ENCODE measurements at regions not wholly inside any gene's neighbourhood (a gene's known extent, or its start where the extent isn't known, plus 50 kb on each side); places are given as distances from the start of the nearest gene placed in this dataset.

GRCh38 chr2:52386433-52387030 is 1354.6 kb upstream of the NRXN1 start:
- Histone ChIP-seq H3K9ac (ENCODE audit: extremely low read depth, low read length, poor library complexity, severe bottlenecking) (no peak overlapping the region), H3K36me3 (ENCODE audit: control insufficient read depth, insufficient read depth, low read length) (no peaks in the 10 kb centered on the region), H3K9me3 (ENCODE audit: control insufficient read depth, low read length) (no peaks in the 10 kb centered on the region), H3K4me1 (ENCODE audit: control insufficient read depth, insufficient read depth, low read length) (no peaks in the 10 kb centered on the region), H3K27me3 (ENCODE audit: control insufficient read depth, insufficient read depth, low read length, poor library complexity, severe bottlenecking) (no peaks in the 10 kb centered on the region), H3K4me3 (ENCODE audit: low read length) (no peak overlapping the region), H3K27ac (ENCODE audit: low read depth, low read length) (no peak overlapping the region)
- no peak for TF ChIP-seq CTCF (conservative IDR thresholded peaks at IDR 0.05)
- H3K27me3 Mint-ChIP-seq (ENCODE audit: insufficient read depth): no peaks in the 10 kb centered on the region
- peaks cover 6% of the 10 kb centered on the region for H3K4me1 Mint-ChIP-seq
- no peak overlapping the region for H3K27ac Mint-ChIP-seq
- no peak overlapping the region for H3K4me3 Mint-ChIP-seq
- 88 to 91% methylated on average over 1 of the region's 1 CpG for WGBS, 2 experiments (ENCODE audit: insufficient coverage in 1 of 2, insufficient read length in 1 of 2)
- peaks cover 2% of the 10 kb centered on the region for H3K36me3 Mint-ChIP-seq (ENCODE audit: low read depth)
- no peaks in the 10 kb centered on the region for H3K9me3 Mint-ChIP-seq
- DNase-seq: no peak

- H3K27me3 Mint-ChIP-seq (ENCODE audit: insufficient read depth): no peaks in the 10 kb centered on the region
- Histone ChIP-seq H3K36me3 (ENCODE audit: control insufficient read depth, insufficient read depth, low read length) (no peaks in the 10 kb centered on the region), H3K4me3 (ENCODE audit: low read length) (no peak overlapping the region), H3K27ac (ENCODE audit: low read depth, low read length) (no peak overlapping the region), H3K4me1 (ENCODE audit: control insufficient read depth, insufficient read depth, low read length) (no peaks in the 10 kb centered on the region), H3K27me3 (ENCODE audit: control insufficient read depth, insufficient read depth, low read length, poor library complexity, severe bottlenecking) (no peaks in the 10 kb centered on the region), H3K9ac (ENCODE audit: extremely low read depth, low read length, poor library complexity, severe bottlenecking) (no peak overlapping the region), H3K9me3 (ENCODE audit: control insufficient read depth, low read length) (no peaks in the 10 kb centered on the region)
- no peak for DNase-seq
- peaks cover 6% of the 10 kb centered on the region for H3K4me1 Mint-ChIP-seq
- H3K4me3 Mint-ChIP-seq: no peak overlapping the region
- no peaks in the 10 kb centered on the region for H3K9me3 Mint-ChIP-seq
- 90 to 93% methylated on average over 2 of the region's 2 CpGs for WGBS, 2 experiments (ENCODE audit: insufficient coverage in 1 of 2, insufficient read length in 1 of 2)
- H3K36me3 Mint-ChIP-seq (ENCODE audit: low read depth): peaks cover 2% of the 10 kb centered on the region
- H3K27ac Mint-ChIP-seq: no peak overlapping the region
- TF ChIP-seq CTCF (conservative IDR thresholded peaks at IDR 0.05): no peak
Measured at GRCh38 chr2:52383541-52383940, 1351.6 kb upstream of the NRXN1 start.

- H3K4me1 ChIP-seq (ENCODE audit: control insufficient read depth, insufficient read depth, low read length): no peaks in the 10 kb centered on the region
- H3K27ac ChIP-seq (ENCODE audit: low read depth, low read length): no peak overlapping the region
- H3K27me3 ChIP-seq (ENCODE audit: control insufficient read depth, insufficient read depth, low read length, poor library complexity, severe bottlenecking): no peaks in the 10 kb centered on the region
- H3K4me3 ChIP-seq (ENCODE audit: low read length): no peak overlapping the region
- no peak overlapping the region for H3K9ac ChIP-seq (ENCODE audit: extremely low read depth, low read length, poor library complexity, severe bottlenecking)
- Mint-ChIP-seq H3K27me3 (ENCODE audit: insufficient read depth) (no peaks in the 10 kb centered on the region), H3K4me3 (no peak overlapping the region), H3K36me3 (ENCODE audit: low read depth) (peaks cover 13% of the 10 kb centered on the region), H3K27ac (no peak overlapping the region), H3K9me3 (peaks cover 2% of the 10 kb centered on the region), H3K4me1 (no peaks in the 10 kb centered on the region)
- no peak for DNase-seq
- H3K36me3 ChIP-seq (ENCODE audit: control insufficient read depth, insufficient read depth, low read length): peaks cover under 1% of the 10 kb centered on the region
- H3K9me3 ChIP-seq (ENCODE audit: control insufficient read depth, low read length): peaks cover under 1% of the 10 kb centered on the region
- TF ChIP-seq CTCF (conservative IDR thresholded peaks at IDR 0.05): no peak
- WGBS, 2 experiments (ENCODE audit: insufficient coverage in 1 of 2, insufficient read length in 1 of 2): 100% methylated on average over 2 of the region's 2 CpGs; no CpG with 5 or more reads in 1 of the 2 experiments
Measured at GRCh38 chr2:52369178-52369577, 1337.2 kb upstream of the NRXN1 start.
